Midbrain (tissue), 1 donor: ENCODE measurements at regions not wholly inside any gene's neighbourhood (a gene's known extent, or its start where the extent isn't known, plus 50 kb on each side); places are given as distances from the start of the nearest gene placed in this dataset.

Source experiments
- DNase-seq: peaks from one replicate; lab custom pipeline; 2025; lab: John Stamatoyannopoulos, UW

- DNase-seq: no peak
Measured at GRCh38 chr4:180134091-180134866, 2108.9 kb upstream of the TENM3 start.

DNA sequence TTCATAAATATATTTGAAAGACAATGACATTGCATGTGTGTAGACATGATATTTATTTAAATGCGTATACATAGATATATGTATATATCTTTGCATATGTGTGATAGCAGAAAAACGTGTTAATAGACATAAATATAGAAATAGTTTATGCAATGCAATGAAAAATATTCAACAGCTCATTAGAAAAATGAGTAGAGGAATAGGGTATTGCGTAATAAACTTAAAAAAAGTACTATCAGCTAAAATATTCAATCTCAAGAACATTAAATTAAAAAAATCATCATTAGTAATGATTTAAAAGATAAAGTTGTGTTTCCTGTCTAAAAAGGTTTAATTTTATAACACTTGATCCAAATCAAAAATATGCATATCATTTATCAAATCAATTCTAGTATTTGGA is 2101.5 kb upstream of the TENM3 start:
- no peak for DNase-seq

- DNase-seq: no peak
Measured at GRCh38 chr4:180148737-180149136, 2094.5 kb upstream of the TENM3 start.

DNA sequence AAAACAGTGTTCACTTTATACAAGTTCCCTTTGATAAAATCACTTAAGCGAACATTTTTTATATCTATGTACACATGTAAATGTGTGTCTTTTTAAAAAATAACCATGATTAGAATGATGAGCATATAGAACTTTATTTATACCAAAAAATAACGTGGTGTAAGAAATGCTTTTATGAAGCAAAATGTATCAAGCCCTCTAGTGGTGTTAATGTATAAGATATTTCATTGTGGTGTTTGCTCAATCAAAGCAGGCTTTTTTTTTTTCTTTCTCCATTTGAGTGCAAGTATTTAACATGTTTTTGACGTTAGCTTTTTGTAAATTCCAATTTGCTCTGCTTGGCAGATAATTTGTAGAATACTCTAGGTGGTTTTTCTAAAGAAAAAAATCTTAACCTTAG is 2092.4 kb upstream of the TENM3 start:
- no peak for DNase-seq

DNA sequence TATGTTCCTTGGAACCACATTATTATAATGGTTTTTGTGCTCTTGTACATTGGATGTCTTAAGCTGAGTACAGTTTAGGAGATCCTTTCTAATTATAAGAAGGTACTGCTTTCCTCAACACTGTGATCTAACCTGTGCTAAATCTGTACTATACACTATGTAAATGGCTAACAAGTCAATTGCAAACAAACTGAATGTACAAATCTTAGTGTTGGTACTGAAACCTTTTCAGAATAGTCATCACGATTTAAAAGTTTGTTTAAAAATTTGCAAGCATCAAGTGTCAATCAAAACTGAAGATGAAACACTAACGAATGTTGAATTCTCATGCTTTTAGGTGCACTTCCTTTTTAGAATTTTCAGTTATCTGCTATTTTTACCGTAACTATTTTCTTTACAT is 2090.4 kb upstream of the TENM3 start:
- no peak for DNase-seq

GRCh38 chr4:180153587-180153986 is 2089.6 kb upstream of the TENM3 start:
- no peak for DNase-seq

- no peak for DNase-seq
Measured at GRCh38 chr4:180156684-180157083, 2086.5 kb upstream of the TENM3 start.

- DNase-seq: no peak
Measured at GRCh38 chr4:180160195-180160983, 2082.8 kb upstream of the TENM3 start.

DNA sequence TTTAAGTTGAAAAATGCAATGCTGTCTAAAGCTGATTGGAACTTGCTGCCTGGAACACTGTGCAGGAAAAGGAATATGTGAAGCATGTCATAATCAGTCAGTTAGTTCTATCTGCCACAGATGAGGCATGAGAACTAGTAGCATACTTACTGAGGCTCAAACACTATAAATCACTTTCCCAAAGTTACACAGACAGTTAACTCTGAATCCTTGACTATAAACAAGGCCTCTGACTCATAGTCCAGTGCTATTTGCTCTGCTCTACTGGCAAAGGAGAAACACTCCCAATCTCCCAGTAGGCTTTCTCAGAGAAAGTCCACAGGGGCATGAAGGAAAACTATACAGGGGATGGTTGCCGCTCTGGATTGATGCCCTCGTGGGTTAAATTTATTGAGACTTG is 2078.4 kb upstream of the TENM3 start:
- no peak for DNase-seq

DNA sequence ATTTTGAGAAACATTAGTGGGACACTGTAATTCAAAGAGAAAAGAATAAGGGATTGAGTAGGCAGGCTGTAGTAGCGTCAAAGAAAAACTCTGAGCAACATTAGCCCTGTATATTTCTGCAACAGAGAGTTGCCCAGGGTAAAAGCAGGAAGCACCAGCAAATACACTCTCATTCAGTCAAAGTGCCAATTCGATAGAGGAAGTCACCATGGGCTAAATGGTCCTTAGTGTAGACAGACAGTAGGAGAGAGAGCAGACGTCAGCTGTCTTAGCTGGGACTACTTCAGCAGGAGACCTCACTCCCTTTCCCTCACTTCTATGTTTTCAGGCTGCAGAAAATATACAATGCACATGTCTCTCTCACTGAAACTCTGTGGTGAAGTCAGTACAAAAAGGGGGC is 2073.8 kb upstream of the TENM3 start:
- no peak for DNase-seq

DNA sequence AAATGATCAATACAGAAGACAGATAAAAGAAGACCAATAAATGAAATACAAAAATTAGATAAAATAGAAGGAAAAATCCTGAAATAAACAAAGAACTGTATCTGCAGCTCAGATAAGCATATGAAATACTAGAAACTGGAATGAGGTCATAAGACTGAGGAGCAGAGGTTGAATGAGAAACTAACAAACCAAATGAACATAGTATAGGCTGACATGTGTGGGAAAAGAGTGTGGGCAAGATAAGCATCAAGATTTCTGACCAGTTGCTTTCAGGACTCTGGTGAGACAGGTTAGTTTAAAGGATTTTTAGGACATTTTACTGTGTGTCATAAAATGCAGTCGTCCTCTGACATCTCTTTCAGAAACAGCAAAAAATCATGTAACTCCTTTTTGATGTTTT is 2073.2 kb upstream of the TENM3 start:
- no peak for DNase-seq

- DNase-seq: no peak
Measured at GRCh38 chr4:180179146-180179545, 2064.1 kb upstream of the TENM3 start.

DNA sequence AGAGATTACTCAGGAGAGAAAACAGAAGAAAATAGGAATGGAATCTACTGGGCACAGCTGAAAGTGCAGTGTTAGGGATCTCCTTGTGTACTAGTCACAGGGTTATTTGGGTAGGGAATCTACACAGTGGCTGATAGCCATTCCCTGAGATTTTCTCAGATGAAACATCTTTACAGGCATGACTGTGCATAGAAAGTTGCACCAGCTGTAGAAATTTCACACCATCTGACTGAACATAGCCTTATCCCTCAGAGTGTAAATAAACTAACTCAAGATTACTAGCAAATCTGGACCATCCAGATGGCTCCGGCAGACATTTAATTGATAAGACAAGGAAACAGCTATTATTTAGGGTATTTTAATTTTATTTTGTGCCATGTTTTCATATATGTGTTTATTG is 2053.5 kb upstream of the TENM3 start:
- no peak for DNase-seq

GRCh38 chr4:180190382-180190781 is 2052.8 kb upstream of the TENM3 start:
- no peak for DNase-seq

GRCh38 chr4:180197471-180197870 is 2045.7 kb upstream of the TENM3 start:
- no peak for DNase-seq

- no peak for DNase-seq
Measured at GRCh38 chr4:180203349-180203748, 2039.9 kb upstream of the TENM3 start.

GRCh38 chr4:180205276-180205675 is 2037.9 kb upstream of the TENM3 start:
- DNase-seq: no peak

- DNase-seq: no peak
Measured at GRCh38 chr4:180207921-180208320, 2035.3 kb upstream of the TENM3 start.

- DNase-seq: no peak
Measured at GRCh38 chr4:180217070-180217469, 2026.1 kb upstream of the TENM3 start.

DNA sequence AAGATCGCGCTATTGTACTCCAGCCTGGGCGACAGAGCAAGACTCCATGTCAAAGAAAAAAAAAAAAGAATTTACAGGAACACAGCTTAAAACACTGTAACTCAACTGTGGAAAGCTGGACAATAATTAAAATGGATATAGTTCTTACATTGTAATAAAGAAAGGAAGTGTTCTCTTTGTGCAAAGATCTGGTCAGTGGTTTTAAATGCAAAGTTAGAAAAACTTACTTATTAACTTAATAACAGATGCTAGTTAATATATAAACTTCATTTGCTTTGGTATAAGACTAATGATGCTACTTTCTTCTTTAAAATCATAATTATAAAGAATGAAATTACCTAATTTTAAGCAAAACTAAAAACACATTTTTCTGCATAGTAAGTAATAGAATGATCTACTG is 2024.1 kb upstream of the TENM3 start:
- DNase-seq: no peak

- DNase-seq: no peak
Measured at GRCh38 chr4:180225977-180226376, 2017.2 kb upstream of the TENM3 start.

GRCh38 chr4:180234730-180235129 is 2008.5 kb upstream of the TENM3 start:
- no peak for DNase-seq

DNA sequence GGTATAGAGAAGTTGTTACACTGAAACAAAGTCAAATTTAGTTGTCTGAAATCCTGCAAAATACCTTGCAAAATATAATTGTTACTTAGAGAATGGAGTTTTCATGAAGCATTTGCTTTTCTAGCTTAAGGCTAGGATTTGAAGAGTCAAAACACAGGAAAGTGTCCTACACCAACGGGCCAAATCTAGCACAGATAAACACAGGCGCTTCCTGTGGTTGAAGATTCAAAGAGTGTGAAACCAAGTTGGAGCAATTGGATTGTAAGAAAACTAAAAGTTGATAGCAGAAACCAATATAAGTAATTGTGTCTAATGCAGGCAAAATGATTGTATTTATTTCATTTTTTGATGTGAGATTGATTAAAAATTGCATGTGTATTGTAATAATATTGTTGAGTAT is 2002.5 kb upstream of the TENM3 start:
- DNase-seq: no peak

- no peak for DNase-seq
Measured at GRCh38 chr4:180253419-180253818, 1989.8 kb upstream of the TENM3 start.
